ENCODE measurements at regions not wholly inside any gene's neighbourhood (a gene's known extent, or its start where the extent isn't known, plus 50 kb on each side); places are given as distances from the start of the nearest gene placed in this dataset.
"Not testable (repeated sequence)": the region's sequence is repeated elsewhere in the genome, so short reads cannot be mapped to it uniquely, and the experiment has no call there.

- TF ChIP-seq, protein P1, sequence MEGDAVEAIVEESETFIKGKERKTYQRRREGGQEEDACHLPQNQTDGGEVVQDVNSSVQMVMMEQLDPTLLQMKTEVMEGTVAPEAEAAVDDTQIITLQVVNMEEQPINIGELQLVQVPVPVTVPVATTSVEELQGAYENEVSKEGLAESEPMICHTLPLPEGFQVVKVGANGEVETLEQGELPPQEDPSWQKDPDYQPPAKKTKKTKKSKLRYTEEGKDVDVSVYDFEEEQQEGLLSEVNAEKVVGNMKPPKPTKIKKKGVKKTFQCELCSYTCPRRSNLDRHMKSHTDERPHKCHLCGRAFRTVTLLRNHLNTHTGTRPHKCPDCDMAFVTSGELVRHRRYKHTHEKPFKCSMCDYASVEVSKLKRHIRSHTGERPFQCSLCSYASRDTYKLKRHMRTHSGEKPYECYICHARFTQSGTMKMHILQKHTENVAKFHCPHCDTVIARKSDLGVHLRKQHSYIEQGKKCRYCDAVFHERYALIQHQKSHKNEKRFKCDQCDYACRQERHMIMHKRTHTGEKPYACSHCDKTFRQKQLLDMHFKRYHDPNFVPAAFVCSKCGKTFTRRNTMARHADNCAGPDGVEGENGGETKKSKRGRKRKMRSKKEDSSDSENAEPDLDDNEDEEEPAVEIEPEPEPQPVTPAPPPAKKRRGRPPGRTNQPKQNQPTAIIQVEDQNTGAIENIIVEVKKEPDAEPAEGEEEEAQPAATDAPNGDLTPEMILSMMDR (IDR thresholded peaks at IDR 0.05; ENCODE audit: borderline replicate concordance, insufficient read depth, low read depth, low read length), result no peak
- H3K4me3 ChIP-seq (ENCODE audit: low read depth, low read length), result no peak overlapping the region
These were observed 466.9 kb downstream of the CBLN4 start for GRCh38 chr20:55538261-55538908.

- TF ChIP-seq, protein P1 (IDR thresholded peaks at IDR 0.05; ENCODE audit: borderline replicate concordance, insufficient read depth, low read depth, low read length), result no peak
- H3K4me3 ChIP-seq (ENCODE audit: low read depth, low read length), result no peak overlapping the region
These were observed 470.0 kb downstream of the CBLN4 start for GRCh38 chr20:55535366-55535765.

DNA sequence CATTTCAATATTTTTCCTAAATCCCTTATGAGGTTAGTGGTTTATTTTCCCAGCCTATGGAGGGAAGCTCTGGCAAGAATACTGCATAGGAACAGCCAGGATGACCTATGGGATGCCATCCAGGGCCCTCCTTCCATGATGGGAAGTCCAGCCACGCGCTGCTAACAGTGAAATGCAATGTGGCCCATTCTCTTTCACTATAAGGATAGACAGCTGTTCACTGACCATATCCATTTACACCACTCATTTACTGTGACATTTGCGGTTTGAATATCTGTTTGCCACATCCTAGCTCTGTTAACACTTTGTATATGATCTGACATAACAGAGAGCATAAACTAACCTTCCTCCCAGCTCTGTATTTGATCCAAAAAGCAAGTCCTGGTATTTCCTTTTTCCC is 471.7 kb downstream of the CBLN4 start:
- TF ChIP-seq, protein P1 (IDR thresholded peaks at IDR 0.05; ENCODE audit: borderline replicate concordance, insufficient read depth, low read depth, low read length), result no peak
- no peak overlapping the region for H3K4me3 ChIP-seq (ENCODE audit: low read depth, low read length)

DNA sequence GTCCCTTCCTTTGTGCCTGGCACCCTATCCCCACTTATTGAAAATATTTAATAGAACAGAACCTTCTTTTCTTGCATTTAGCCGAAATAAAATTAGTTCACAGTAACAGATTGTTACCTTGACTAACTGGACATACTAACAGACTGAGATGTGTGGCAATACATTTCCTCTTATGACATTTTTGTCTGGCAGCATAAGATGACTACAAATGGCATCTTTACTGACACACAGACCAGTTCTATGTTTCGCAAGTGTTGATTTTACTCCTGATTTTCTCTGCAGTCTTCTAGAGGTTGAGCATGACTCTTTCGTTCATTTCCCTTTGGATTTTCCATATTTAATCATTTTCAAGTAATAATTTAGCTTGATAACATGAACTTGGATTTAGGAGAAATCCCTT is 474.6 kb downstream of the CBLN4 start:
- H3K4me3 ChIP-seq (ENCODE audit: low read depth, low read length), result no peak overlapping the region
- TF ChIP-seq, protein P1 (IDR thresholded peaks at IDR 0.05; ENCODE audit: borderline replicate concordance, insufficient read depth, low read depth, low read length), result no peak

DNA sequence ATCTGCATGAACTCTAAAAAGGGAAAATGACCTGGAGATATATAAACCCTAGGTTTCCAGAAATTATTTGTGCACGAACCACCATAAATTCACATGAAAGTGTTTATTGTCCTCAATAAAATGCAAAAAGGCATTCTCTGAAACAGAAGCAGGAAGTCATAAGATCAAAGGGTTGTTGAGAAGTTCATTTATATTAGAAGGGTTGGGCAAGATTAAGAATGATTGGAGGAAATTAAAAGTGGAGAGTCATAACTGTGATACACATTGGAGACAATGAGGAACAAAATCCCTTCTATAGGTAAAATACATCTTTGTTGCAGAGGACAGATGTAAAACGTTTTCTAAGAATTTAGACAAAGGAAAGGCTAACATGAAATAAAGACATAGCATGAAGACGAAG is 476.8 kb downstream of the CBLN4 start:
- TF ChIP-seq, protein P1 (IDR thresholded peaks at IDR 0.05; ENCODE audit: borderline replicate concordance, insufficient read depth, low read depth, low read length), result no peak
- no peak overlapping the region for H3K4me3 ChIP-seq (ENCODE audit: low read depth, low read length)

GRCh38 chr20:55522296-55522815 is 483.0 kb downstream of the CBLN4 start:
- no peak overlapping the region for H3K4me3 ChIP-seq (ENCODE audit: low read depth, low read length)
- TF ChIP-seq, protein P1 (IDR thresholded peaks at IDR 0.05; ENCODE audit: borderline replicate concordance, insufficient read depth, low read depth, low read length), result no peak

DNA sequence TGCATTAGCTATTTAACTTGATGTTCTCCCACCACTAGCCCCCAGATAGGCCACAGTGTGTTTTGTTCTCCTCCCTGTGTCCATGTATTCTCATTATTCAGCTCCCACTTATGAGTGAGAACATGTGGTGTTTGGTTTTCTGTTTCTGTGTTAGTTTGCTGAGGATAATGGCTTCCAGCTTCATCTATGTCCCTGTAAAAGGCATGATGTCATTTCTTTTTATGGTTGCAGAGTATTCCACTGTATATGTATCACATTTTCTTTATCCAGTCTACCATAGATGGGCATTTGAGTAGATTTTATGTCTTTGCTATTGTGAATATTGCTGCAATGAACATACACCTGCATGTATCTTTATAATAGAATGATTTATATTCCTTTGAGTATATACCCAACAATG is 487.7 kb downstream of the CBLN4 start:
- not testable (repeated sequence) for H3K4me3 ChIP-seq (ENCODE audit: low read depth, low read length)
